GM18870 (cell line): ENCODE measurements at regions not wholly inside any gene's neighbourhood (a gene's known extent, or its start where the extent isn't known, plus 50 kb on each side); places are given as distances from the start of the nearest gene placed in this dataset.
"Not testable (repeated sequence)": the region's sequence is repeated elsewhere in the genome, so short reads cannot be mapped to it uniquely, and the experiment has no call there.

Experiments used
- ATAC-seq: cut with Tn5 transposase; IDR thresholded peaks from one replicate; pipeline ENCODE4 v1.9.1; 2021; ENCODE audit warnings: moderate library complexity; ENCODE audit not compliant: unreplicated experiment

DNA sequence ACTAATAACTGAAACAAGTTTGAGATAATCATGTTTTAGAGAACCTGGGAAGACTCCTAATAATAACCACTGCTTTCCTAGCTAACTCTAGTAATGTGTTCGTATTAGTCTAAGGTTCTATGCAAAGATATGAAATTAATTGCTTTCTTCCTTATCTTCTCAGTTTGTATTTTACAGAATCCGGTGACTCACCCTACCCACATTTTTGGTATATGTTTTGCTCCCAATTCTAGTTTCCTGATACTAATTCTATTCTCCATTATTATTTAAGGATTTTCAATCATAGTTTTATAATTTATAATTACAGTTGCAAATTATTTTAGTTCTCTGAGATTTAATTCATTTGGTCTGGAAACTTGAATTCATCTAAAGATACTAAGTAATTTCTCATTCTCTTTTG, 394.6 kb upstream of the SETBP1 start:
- no peak for ATAC-seq

DNA sequence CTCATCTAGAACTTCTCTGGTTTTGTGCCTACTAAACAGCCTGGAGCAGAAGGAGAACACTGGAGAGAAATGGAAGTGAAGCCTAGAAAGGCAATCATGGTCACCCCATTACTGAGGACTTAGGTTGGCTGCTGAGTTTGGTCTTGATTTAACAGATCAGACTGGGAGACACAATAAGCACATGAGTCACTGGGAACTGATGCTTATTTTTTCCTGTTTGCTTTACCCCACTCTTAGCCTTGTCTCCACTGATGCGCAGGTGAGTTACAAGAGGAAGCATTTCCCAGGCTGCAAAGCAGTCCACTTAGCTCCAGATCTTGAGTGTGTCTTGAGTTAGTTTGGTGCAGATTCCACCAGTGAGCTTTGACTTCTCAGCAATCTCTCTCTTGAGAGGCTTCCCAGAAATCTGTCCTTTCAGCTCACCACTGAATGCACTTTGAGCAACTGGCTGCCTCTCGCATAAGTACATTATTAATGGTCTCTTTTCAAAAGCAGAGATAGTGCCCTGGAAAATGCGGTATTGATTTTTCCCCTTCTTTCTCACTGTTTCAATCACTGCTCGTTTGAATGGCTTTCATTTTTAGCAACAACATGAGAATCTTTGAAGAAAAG, 390.2 kb upstream of the SETBP1 start:
- ATAC-seq: no peak

DNA sequence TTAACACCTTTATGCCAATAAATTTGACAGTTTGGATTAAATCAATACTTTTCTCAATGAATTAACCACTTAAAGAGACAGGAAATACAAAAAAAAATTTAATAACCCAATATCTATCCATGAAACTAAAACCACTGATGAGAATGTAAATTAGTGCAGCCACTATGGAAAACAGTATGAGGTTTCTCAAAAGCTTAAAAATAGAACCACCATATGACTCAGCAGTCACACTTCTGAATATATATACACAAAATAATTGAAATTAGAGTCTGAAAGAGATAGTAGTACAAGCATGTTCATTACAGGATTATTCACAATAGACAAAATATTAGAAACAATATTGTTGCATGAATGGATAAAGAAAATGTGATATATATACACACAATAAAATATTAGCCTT, 382.1 kb upstream of the SETBP1 start:
- ATAC-seq: no peak

DNA sequence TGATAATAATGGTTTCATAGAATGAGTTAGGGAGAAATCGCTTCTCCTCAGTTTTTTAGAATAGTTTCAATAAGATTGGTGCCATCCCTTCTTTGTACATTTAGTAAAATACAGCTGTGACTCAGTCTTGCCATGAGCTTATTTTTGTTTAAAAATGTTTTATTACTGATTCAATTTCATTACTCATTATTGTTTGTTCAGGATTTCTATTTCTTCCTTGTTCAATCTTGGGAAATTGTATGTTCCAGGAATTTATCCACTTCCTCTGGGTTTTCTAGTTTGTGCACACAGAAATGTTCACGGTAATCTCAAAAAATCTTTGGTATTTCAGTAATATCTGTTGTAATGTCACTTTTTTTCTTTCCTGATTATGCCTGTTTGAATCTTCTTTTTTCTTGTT, 371.5 kb upstream of the SETBP1 start:
- no peak for ATAC-seq

DNA sequence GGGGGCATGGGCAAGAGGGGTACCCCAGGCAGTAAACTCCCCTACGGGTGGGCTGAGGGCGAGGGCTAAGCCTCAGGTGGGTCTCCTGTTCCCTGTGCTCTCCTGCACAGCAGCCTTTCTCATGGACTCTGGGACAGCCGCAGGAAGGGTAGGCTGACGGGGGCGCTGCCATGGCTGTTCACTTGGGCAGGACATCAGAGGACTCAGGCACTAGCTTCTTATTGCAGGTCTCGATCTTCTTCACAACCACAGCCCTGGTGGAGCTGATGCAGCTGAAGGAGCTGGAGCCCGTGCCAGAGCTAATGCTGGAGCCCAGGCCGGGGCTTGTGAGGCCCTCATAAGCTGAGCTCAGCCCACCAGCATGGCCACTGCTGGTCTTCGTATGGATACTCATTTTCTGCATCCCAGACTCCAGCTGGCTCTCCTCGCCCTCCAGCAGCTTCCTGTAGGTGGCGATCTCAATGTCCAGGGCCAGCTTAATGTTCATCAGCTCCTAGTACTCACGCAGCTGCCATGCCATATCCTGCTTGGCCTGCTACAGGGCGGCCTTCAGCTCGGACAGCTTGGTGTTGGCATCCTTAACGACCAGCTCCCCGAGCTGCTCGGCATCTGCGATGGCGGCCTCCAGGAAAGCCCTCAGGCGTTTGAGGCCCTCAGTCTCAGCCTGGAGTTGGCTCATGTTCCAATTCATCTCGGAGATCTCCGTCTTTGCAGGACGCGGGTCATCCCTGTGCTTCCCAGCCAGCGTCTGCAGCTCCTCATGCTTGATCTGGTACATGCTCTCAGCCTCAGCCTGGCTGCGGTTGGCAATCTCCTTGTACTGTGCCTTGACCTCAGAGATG, 359.8 kb upstream of the SETBP1 start:
- ATAC-seq: no peak

DNA sequence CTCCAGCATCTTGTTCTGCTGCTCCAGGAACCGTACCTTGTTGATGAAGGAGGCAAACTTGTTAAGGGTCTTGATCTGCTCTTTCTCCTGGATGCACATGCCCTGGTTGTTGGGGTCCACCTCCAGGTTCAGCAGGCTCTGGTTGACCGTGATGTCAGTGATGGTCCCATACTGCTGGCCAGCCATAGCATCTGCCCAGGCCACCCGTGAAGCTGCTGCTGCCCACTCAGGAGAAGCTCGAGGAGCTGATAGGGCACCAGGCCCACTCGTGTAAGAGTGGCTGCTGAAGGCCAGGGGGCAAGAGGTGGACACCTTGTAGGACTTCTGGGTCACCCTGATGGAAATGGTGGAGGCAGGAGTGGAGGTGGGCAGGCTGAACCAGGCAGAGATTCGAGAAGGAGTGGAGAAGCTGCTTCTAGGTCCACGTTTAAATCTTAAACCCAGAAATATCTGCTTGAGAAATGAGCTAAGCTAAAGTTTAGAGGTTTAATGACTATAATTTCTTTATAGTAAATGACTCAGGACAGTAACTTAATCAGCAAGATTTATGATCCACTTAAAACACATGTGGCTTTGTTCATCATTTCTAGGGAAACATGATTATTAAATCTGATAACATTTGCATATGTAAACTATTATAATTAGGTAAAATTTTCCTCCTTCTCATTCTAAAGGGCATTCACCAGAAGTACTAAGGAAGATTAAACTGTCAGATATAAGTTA, 358.7 kb upstream of the SETBP1 start:
- ATAC-seq: no peak

DNA sequence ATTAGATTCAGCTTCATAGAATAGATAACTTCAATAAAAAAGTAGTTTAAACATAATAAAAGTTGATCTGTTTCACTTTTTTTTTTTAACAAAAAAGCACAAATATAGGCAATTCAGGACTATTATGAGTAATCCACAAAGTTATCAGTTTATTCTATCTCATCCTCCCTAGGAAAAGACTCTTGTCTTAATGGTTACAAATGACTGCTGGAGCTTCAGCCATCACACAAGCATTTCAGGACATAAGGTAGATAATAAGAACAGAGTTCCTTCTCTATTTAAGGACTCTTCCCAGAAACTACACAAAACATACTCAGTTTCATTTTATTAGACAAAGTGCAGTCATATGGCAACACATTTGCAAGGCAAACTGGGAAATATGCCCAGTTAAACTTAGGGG, 357.6 kb upstream of the SETBP1 start:
- ATAC-seq: no peak

DNA sequence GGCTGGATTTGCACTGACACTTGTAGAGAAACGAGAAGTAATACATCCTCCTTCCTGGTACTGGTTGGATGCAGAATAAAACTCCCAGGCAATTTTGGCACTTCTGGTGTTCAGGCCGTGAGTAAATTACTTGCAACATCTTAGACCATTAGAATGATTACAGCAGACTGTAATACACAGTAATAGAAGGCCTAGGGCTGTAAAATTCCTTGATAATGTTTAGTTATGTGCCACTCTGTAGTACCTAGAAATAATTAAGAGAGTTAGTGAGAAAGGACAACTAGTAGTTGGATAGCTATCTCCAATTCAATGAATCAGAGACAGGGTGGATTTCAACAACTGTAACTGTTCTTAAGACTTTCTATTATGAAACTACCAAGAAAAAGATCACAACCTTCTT, 356.3 kb upstream of the SETBP1 start:
- no peak for ATAC-seq

DNA sequence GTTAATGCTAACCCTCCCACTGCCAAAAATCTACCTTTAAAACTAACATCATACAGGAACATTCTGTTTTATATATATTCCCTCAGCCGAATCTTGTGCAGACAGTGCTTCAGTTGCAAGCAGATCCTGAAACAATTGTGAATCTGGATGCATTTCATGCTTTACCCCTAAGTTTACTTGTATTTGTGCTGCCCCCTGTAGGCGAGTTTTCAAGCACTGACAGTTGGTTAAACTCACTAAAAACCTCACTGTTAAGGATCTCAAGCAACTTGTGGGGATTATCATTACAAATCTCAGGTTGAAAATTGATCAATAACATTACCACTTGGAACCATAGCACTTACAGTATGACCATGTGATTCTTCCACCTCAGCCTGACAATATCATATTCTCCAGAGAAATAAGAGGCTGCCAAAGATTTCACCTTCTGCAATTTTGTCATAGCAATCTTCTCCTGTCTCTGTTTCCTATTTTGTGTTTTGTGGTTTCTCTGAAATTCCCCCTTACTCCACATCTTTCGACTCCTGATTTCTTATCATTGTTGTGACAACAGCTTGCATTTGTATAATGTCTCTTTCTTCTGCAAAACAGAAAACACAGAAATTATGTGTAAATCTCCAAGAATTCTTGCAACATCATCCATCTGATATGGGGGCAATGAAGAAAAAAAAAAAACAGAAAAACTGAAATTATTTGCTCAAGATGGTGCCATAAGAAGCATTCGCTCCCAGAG, 354.6 kb upstream of the SETBP1 start:
- ATAC-seq: no peak

DNA sequence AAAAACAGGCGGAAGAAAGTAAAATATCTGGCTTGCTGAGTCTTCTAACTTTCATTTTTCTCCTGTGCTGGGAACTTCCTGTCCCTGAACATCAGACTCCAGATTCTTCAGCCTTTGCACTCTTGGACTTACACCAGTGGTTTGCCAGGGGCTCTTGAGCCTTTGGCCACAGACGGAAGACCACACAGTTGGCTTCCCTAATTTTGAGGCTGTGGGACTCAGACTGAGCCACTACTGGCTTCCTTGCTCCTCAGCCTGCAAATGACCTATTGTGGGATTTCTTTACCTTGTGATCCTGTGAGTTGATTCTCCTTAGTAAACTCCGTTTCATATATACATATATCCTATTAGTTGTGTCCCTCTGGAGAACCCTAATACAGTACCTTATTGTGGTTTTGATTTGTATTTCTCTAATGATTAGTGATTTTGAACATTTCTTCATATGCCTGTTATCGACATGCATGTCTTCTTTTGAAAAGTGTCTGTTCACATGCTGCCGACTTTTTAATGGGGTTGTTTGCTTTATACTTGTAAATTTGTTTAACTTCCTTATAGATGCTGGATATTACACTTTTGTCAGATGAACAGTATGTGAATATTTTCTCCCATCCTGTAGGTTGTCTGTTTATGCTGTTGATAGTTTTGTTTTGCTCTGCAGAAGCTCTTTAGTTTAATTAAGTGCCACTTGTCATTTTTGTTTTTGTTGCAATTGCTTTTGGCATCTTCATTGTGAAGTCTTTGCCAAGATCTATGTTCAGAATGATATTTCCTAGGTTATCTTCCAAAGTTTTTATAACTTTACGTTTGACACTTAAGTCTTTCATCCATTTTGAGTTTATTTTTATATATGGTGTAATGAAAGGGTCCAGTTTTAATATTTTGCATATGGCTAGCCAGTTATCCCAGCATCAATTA, 348.8 kb upstream of the SETBP1 start:
- ATAC-seq: no peak

DNA sequence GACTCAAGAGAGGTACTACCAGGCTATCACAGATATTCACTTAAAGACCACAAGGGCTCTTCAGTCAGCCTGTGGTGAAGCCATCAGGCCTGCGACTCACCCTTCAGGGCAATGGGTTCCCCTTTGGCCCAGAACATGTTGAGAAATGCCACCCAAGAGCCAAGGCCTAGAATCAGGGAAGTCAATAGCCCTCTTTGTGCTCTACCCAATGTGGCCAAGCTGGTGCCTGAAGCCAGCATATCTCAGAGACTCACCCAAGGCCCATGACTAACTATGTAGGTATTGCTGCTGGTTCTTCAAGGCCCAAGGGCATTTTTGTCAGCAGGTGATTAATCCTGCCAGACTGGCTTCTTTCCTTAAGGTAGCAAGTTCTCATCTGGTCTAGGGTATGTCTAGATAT, 338.9 kb upstream of the SETBP1 start:
- ATAC-seq: no peak

DNA sequence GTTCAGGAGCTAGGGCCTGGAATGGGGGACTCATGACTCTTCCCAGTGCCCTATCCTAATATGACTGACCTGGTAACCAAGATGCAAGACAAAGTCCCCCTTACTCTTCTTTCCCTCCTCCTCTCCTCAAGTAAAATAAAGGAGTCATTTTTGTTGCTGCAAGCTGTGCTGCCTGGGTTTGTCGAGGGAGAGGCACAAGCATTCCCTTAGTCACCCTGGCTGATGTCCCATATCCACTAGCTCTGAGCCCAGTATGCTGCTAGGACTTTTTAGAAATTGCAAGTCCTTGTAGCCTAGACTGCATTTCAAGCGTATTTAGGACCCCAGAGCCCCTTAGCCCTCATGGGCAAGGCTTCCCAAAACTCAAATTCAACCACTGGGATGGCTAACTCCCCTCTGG, 338.5 kb upstream of the SETBP1 start:
- ATAC-seq: no peak

DNA sequence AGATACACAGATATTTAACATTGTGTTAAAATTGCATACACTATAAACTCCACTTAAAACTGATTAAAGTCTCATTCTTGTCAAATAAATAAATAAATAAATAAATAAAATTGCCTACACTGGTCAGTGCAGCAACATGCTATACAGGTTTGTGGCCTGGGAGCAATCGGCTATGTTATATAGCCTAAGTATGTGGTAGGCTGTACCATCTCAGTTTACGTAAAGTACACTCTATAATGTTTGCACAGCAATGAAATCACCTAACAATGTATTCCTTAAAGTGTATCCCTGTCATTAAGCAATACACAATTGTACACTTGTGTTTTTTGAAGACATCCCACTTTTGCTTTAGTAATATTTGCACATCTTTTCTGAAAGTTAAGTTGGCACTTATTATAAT, 337.7 kb upstream of the SETBP1 start:
- ATAC-seq: no peak

DNA sequence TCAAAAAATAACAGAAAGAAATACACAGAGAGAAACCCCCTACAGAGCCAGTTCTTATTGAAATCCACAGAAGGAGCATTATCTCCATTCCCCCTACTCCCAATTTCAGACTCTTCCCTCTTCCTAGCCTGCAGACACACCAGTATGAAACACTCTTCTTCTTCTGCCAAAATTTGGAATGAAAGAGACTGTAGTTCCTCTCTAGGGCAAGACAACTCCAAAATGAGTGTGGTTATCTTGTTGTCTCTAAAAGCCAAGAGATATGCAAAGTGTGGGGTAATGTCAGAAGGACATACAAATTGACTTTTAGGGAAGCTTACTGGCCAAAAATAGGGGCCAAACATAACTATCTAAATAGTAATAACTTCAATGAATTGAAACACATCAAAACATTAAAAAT, 337.1 kb upstream of the SETBP1 start:
- no peak for ATAC-seq

DNA sequence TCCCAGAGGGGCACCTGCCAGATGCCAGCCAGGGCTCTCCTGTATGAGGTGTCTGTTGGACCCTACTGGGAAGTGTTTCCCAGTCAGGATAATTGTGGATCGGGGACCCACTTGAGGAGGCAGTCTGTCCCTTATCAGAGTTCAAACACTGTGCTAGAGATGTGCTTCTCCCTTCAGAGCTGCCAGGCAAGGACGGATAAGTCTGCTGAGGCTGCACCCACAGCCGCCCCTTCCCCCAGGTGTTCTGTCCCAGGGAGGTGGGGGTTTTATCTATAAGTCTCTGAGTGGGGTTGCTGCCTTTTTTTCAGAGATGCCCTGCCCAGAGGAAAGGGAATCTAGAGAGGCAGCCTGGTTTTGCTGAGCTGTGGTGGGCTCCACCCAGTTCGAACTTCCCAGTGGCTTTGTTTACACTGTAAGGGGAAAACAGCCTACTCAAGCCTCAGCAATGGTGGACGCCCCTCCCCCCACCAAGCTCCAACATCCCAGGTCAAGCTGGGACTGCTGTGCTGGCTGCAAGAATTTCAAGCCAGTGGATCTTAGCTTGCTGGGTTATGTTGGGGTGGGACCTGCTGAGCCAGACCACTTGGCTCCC, 324.0 kb upstream of the SETBP1 start:
- no peak for ATAC-seq

DNA sequence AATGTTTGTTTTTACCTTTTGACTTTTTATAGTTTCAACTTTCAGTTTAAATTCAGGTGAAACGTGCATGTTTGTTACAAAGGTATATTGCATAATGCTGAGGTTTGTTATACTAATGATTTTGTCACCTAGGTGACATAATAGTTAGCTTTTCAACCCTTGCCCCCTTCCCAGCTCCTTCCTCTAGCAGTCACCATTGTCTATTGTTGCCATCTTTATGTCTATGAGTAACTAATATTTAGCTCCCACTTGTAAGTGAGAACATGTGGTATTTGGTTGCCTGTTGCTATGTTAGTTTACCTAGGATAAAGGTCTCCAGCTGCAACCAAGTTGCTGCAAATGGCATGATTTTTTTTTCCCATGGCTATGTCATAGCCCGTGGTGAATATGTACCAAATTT, 322.3 kb upstream of the SETBP1 start:
- ATAC-seq: no peak

DNA sequence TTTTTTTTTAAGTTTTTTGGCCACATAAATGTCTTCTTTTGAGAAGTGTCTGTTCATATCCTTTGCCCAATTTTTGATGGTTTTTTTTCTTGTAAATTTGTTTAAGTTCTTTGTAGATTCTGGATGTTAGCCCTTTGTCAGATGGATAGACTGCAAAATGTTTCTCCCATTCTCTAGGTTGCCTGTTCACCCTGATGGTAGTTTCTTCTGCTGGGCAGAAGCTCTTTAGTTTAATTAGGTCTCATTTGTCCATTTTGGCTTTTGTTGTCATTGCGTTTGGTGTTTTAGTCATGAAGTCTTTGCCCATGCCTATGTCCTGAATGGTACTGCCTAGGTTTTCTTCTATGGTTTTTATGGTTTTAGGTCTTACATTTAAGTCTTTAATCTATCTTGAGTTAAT, 320.9 kb upstream of the SETBP1 start:
- ATAC-seq: not testable (repeated sequence)

DNA sequence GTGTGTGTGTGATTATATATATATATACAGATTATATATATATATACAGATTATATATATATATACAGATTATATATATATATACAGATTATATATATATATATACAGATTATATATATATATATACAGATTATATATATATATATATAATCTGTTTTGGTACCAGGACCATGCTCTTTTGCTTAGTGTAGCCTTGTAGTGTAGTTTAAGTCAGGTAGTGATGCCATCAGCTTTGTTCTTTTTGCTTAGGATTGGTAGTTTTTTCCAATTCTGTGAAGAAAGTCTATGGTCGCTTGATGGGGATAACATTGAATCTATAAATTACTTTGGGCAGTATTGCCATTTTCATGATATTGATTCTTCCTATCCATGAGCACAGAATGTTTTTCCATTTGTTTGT, 318.5 kb upstream of the SETBP1 start:
- ATAC-seq: not testable (repeated sequence)

DNA sequence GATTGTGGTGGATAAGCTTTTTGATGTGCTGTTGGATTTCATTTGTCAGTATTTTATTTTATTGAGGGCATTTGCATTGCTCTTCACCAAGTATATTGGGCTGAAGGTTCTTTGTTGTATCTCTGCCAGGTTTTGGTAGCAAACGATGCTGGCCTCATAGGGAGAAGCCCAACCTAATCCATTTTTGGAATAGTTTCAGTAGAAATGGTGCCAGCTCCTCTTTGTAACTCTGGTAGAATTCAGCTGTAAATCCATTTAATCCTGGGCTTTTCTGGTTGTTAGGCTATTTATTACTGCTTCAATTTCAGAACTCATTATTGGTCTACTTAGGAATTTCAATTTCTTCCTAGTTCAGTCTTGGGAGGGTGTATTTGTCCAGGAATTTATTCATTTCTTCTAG, 309.8 kb upstream of the SETBP1 start:
- ATAC-seq: no peak

DNA sequence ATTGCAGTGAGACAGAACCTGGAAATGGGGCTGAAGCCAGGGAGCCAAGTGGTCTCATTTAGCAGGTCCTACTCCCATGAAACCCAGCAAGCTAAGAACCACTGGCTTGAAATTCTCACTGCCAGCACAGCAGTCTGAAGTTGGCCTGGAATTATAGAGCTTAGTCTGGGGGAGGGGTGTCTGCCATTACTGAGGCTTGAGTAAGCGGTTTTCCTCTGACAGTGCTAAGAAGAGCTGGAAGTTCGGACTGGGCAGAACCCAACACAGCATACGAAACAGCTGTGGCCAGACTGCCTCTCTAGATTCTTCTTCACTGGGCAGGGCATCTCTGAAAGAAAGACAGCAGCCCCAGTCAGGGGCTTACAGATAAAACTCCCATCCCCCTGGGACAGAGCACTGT, 305.7 kb upstream of the SETBP1 start:
- ATAC-seq: no peak
